Amniotic epithelial cell (primary cell): ENCODE measurements at regions not wholly inside any gene's neighbourhood (a gene's known extent, or its start where the extent isn't known, plus 50 kb on each side); places are given as distances from the start of the nearest gene placed in this dataset.

ENCODE experiments used
- DNase-seq: peaks from one replicate; pipeline ENCODE4 v3.0.0-alpha.2; 2010; ENCODE audit warnings: low read depth

GRCh38 chr15:69656271-69657030, 203.8 kb downstream of the RPLP1 start:
- no peak for DNase-seq

- no peak for DNase-seq
Measured at GRCh38 chr15:69657626-69658025, 205.0 kb downstream of the RPLP1 start.

- DNase-seq: no peak
Measured at GRCh38 chr15:69658411-69658945, 205.9 kb downstream of the RPLP1 start.

- no peak for DNase-seq
Measured at GRCh38 chr15:69659454-69660050, 206.9 kb downstream of the RPLP1 start.

- no peak for DNase-seq
Measured at GRCh38 chr15:69660114-69660513, 207.5 kb downstream of the RPLP1 start.

- DNase-seq: no peak
Measured at GRCh38 chr15:69660658-69661405, 208.2 kb downstream of the RPLP1 start.

- no peak for DNase-seq
Measured at GRCh38 chr15:69661446-69661845, 208.8 kb downstream of the RPLP1 start.

GRCh38 chr15:69661871-69662644, 209.4 kb downstream of the RPLP1 start:
- DNase-seq: no peak

- DNase-seq: no peak
Measured at GRCh38 chr15:69662645-69663000, 210.0 kb downstream of the RPLP1 start.

GRCh38 chr15:69663441-69663840, 210.8 kb downstream of the RPLP1 start:
- no peak for DNase-seq

- no peak for DNase-seq
Measured at GRCh38 chr15:69663982-69664381, 211.4 kb downstream of the RPLP1 start.

- DNase-seq: peak; percentile 22
Measured at GRCh38 chr15:69664572-69665571, 212.3 kb downstream of the RPLP1 start.

GRCh38 chr15:69665641-69666111, 213.1 kb downstream of the RPLP1 start:
- DNase-seq: no peak

- peak; percentile 66 for DNase-seq
Measured at GRCh38 chr15:69666441-69666882, 213.8 kb downstream of the RPLP1 start.

- DNase-seq: no peak
Measured at GRCh38 chr15:69666921-69667811, 214.5 kb downstream of the RPLP1 start.

- no peak for DNase-seq
Measured at GRCh38 chr15:69668039-69668705, 215.6 kb downstream of the RPLP1 start.

- no peak for DNase-seq
Measured at GRCh38 chr15:69668963-69669362, 216.3 kb downstream of the RPLP1 start.

GRCh38 chr15:69669446-69669845, 216.8 kb downstream of the RPLP1 start:
- no peak for DNase-seq

- no peak for DNase-seq
Measured at GRCh38 chr15:69673291-69673881, 220.8 kb downstream of the RPLP1 start.
